CD4-positive, CD25-positive, alpha-beta regulatory T cell (primary cell): ENCODE measurements at regions not wholly inside any gene's neighbourhood (a gene's known extent, or its start where the extent isn't known, plus 50 kb on each side); places are given as distances from the start of the nearest gene placed in this dataset.

Source experiments
- ATAC-seq, 2 donors: fragments of 150-1000 bp; cut with Tn5 transposase; one replicate each; pipeline ENCODE4 v1.10.0; 2021; ENCODE audit warnings: low read depth in 2 of 2, moderate number of reproducible peaks in 2 of 2, moderate library complexity in 1 of 2
- DNase-seq, 3 donors: peaks; one replicate each; pipeline versions ENCODE4 v3.0.0 to v3.0.0-alpha.2; 2012 to 2022; ENCODE audit warnings: mixed read lengths in 1 of 3
- H3K27ac ChIP-seq: one replicate; pipeline ENCODE4 v1.7.0; 2013; ENCODE audit warnings: mild to moderate bottlenecking, low read length; ENCODE audit not compliant: insufficient read depth, poor library complexity, severe bottlenecking
- H3K27me3 ChIP-seq: one replicate; pipeline ENCODE4 v1.7.0; 2013; ENCODE audit warnings: low read length; ENCODE audit not compliant: control insufficient read depth, insufficient read depth
- H3K36me3 ChIP-seq: one replicate; pipeline ENCODE4 v1.7.0; 2013; ENCODE audit warnings: mild to moderate bottlenecking, low read length, moderate library complexity; ENCODE audit not compliant: control insufficient read depth, insufficient read depth
- H3K4me1 ChIP-seq: 2 replicates; pipeline ENCODE4 v1.7.0; 2013; ENCODE audit warnings: mild to moderate bottlenecking, low read length; ENCODE audit not compliant: insufficient read depth, control insufficient read depth, poor library complexity, severe bottlenecking
- H3K4me3 ChIP-seq: one replicate; pipeline ENCODE4 v1.7.0; 2013; ENCODE audit warnings: low read depth, mild to moderate bottlenecking, low read length, moderate library complexity
- H3K9me3 ChIP-seq, 2 experiments: 1 replicate in 1 of 2; 2 replicates in 1 of 2; pipeline ENCODE4 v1.7.0; 2013; ENCODE audit warnings: low read length in 2 of 2, mild to moderate bottlenecking in 1 of 2, moderate library complexity in 1 of 2; ENCODE audit not compliant: control insufficient read depth in 2 of 2
- H3K27ac Mint-ChIP-seq, 3 donors: one replicate each; pipeline ENCODE4 v1.8.0; 2020 to 2022; ENCODE audit warnings: mild to moderate bottlenecking in 3 of 3, mixed read lengths in 3 of 3, moderate library complexity in 2 of 3
- H3K27me3 Mint-ChIP-seq: one replicate; pipeline ENCODE4 v1.8.0; 2022; ENCODE audit warnings: mild to moderate bottlenecking, mixed read lengths
- H3K36me3 Mint-ChIP-seq: one replicate; pipeline ENCODE4 v1.8.0; 2020; ENCODE audit warnings: mixed read lengths
- H3K4me1 Mint-ChIP-seq, 4 donors: one replicate each; pipeline ENCODE4 v1.8.0; 2020 to 2022; ENCODE audit warnings: mixed read lengths in 4 of 4, mild to moderate bottlenecking in 1 of 4
- H3K4me3 Mint-ChIP-seq, 4 donors: one replicate each; pipeline ENCODE4 v1.8.0; 2020 to 2022; ENCODE audit warnings: mild to moderate bottlenecking in 4 of 4, mixed read lengths in 4 of 4, moderate library complexity in 3 of 4
- H3K9me3 Mint-ChIP-seq, 7 donors: one replicate each; pipeline ENCODE4 v1.8.0; 2020 to 2022; ENCODE audit warnings: mixed read lengths in 7 of 7, mild to moderate bottlenecking in 3 of 7, moderate library complexity in 2 of 7

DNA sequence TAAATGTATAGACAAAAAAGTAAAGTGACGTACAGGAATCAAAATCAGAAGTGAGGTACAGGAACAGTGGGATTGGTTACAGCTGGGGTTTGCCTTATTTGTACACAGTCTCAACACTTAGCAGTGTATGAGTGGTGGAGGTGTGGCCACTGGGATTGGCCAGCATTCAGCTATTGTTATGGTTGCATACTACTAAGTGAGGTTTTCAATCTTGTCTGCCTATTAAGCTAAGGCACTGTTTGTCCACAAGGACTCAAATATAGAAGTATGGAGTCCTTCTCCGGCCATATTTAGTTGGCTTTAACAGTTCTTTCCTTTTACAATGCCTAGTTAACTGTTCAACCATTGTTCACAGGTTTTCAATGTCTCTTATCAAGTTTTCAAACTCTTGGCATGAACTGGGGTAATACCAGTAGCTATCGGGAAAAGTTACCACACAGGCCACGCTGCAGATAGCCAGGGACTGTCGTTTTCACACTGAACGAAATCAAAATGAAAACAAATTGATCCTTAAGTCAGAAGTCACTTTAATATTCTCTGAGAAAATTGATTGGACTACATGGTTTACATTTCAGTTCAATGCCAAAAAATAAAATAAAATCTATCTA lies 176.0 kb upstream of the FREM1 start:
- Mint-ChIP-seq H3K4me1 (peaks cover 0 to 4% (median 0%) of the 10 kb centered on the region in 4 donors), H3K36me3 (no peaks in the 10 kb centered on the region), H3K4me3 (no peak overlapping the region), H3K27ac (no peak overlapping the region), H3K9me3 (peaks cover 0 to 2% (median 0%) of the 10 kb centered on the region in 7 donors), H3K27me3 (no peaks in the 10 kb centered on the region)
- no peaks in the 10 kb centered on the region for H3K36me3 ChIP-seq
- no peak overlapping the region for H3K27ac ChIP-seq
- no peaks in the 10 kb centered on the region for H3K27me3 ChIP-seq
- DNase-seq = no peak
- H3K4me1 ChIP-seq = no peaks in the 10 kb centered on the region
- H3K4me3 ChIP-seq = no peak overlapping the region
- no peaks in the 10 kb centered on the region for H3K9me3 ChIP-seq
- ATAC-seq = no peak

DNA sequence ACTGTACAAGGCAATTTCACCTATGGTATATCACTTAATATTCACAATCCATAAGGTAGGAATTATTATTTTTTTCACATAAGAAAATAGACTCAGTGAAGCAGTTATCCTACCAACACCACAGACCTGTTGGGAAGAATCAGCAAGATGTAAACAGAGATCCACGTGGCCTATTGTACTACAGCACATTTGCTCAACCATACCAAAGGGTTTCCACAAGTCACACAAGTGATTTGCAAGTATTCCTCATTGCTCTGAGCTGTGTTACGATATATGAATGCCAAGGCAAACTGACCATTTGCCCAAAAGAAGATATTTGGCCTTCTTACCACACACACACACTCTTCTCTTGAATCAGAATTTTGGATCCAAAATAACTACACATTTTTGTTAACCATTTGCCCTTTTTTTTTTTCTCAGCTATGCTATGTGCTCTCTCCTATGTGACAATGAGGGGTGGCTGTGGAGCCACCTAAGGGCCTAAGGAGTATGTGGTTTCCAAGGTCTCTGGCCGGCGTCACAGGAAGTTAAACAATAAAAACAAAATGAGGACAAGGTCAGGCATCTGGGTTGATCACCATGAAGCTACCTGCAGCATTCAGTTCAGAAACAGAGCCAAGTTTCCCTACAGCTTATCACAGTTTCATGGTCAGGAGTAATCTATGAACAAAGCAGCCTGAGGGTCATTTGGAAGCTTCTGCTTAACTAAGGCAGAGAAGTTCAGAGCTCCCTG lies 171.0 kb upstream of the FREM1 start:
- Histone ChIP-seq H3K9me3 (no peaks in the 10 kb centered on the region), H3K4me3 (no peak overlapping the region), H3K4me1 (no peaks in the 10 kb centered on the region), H3K27ac (no peak overlapping the region), H3K27me3 (no peaks in the 10 kb centered on the region), H3K36me3 (no peaks in the 10 kb centered on the region)
- Mint-ChIP-seq H3K4me3 (no peak overlapping the region), H3K27me3 (peaks cover 6% of the 10 kb centered on the region), H3K27ac (no peak overlapping the region), H3K36me3 (no peaks in the 10 kb centered on the region), H3K4me1 (peaks cover 0 to 4% (median 0%) of the 10 kb centered on the region in 4 donors), H3K9me3 (peaks cover 0 to 1% (median 0%) of the 10 kb centered on the region in 7 donors)
- no peak for DNase-seq
- no peak for ATAC-seq

DNA sequence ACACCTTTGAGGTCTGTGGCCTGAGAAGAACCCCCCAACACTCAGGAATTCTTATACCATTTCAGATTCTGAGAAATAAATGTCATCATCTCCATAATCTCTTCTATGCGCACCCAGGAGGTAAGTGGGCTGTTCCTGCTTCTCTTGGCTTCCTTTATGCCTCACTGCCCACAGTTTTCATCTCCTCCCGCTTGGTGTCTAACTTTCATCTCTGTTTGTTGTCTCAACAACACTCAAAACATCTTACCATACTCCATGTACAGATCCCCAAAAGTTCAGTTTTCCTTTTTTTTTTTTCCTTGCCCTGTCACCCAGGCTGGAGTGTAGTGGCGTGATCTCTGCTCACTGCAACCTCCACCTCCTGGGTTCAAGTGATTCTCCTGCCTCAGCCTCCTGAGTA lies 170.2 kb upstream of the FREM1 start:
- Histone ChIP-seq H3K4me3 (no peak overlapping the region), H3K27me3 (no peaks in the 10 kb centered on the region), H3K4me1 (no peaks in the 10 kb centered on the region), H3K9me3 (no peaks in the 10 kb centered on the region), H3K27ac (no peak overlapping the region), H3K36me3 (no peaks in the 10 kb centered on the region)
- ATAC-seq (no peak), DNase-seq (no peak)
- Mint-ChIP-seq H3K27me3 (peaks cover 6% of the 10 kb centered on the region), H3K9me3 (peaks cover 0 to 1% (median 0%) of the 10 kb centered on the region in 7 donors), H3K4me1 (peaks cover 0 to under 1% (median 0%) of the 10 kb centered on the region in 4 donors), H3K36me3 (no peaks in the 10 kb centered on the region), H3K27ac (no peak overlapping the region), H3K4me3 (no peak overlapping the region)

DNA sequence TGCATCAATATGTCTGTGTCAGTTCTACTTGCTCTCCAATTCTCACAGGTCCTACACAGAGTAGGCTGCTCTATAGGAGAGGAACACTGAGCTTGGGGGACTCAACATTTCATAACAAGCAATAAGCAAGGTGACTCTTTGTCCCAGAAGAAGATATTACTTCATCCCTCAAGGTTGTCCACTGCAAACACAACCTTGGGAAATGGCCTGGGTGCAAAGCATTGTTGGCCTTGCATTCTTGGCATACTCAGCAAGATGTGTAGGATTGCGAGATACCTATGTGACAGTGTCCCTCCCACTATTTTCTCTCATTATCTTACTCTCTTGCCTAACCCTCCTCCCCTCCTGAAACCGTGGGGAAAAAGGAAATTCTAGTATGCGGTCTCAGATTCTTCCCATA lies 169.8 kb upstream of the FREM1 start:
- no peak overlapping the region for H3K27ac Mint-ChIP-seq
- H3K4me1 ChIP-seq = no peaks in the 10 kb centered on the region

DNA sequence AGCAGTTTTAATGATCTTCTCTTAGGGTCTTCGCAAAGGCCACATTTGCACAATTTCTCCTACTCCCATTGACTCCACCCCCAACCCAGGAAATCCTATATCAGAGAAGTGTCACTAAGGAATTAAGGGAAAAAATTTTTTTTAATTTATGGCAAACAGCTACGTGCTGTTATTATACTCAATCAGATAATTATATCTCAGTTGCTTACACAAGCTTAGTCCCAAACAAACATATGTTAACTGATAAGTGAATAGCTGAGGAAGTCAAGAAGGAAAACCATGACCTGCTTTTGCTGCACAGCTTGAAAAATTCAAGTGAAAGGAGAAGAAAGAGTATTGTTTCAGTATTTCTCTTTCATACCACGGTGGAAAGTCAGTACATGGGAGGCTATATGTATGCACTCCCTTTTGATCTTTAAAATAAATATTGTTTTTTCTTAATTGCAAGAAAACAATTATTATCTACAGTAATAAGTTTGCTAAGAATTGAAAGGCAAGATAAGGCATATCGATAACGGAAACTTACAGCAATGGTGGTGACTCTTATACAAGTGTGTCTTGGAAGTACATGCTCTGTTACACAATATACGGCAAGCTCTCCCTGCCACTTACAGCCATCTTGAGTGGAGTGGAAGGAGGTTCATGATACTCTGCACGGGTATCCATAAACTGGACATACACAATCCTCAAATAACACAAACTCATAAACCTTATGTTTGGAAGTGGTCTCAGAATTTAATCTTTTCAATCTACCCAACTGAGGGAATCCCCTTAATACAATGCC lies 167.9 kb upstream of the FREM1 start:
- H3K27me3 Mint-ChIP-seq = peaks cover 6% of the 10 kb centered on the region
- Histone ChIP-seq H3K9me3 (no peaks in the 10 kb centered on the region), H3K27me3 (peaks cover under 1% of the 10 kb centered on the region), H3K4me3 (no peak overlapping the region), H3K36me3 (no peaks in the 10 kb centered on the region), H3K27ac (no peak overlapping the region), H3K4me1 (no peaks in the 10 kb centered on the region)
- no peak for ATAC-seq
- H3K27ac Mint-ChIP-seq = no peak overlapping the region
- DNase-seq = no peak
- no peaks in the 10 kb centered on the region for H3K36me3 Mint-ChIP-seq
- H3K4me1 Mint-ChIP-seq = no peaks in the 10 kb centered on the region
- no peak overlapping the region for H3K4me3 Mint-ChIP-seq
- peaks cover 0 to 1% (median 0%) of the 10 kb centered on the region in 7 donors for H3K9me3 Mint-ChIP-seq

More for the DNA sequence above, 169.8 kb upstream of the FREM1 start:
- H3K27me3 ChIP-seq = no peaks in the 10 kb centered on the region
- Mint-ChIP-seq H3K36me3 (no peaks in the 10 kb centered on the region), H3K9me3 (peaks cover 0 to 1% (median 0%) of the 10 kb centered on the region in 7 donors), H3K4me3 (no peak overlapping the region), H3K27me3 (peaks cover 6% of the 10 kb centered on the region), H3K4me1 (no peaks in the 10 kb centered on the region)
- H3K4me3 ChIP-seq = no peak overlapping the region
- H3K9me3 ChIP-seq = no peaks in the 10 kb centered on the region
- ATAC-seq (no peak), DNase-seq (no peak)
- H3K36me3 ChIP-seq = no peaks in the 10 kb centered on the region
- no peak overlapping the region for H3K27ac ChIP-seq

DNA sequence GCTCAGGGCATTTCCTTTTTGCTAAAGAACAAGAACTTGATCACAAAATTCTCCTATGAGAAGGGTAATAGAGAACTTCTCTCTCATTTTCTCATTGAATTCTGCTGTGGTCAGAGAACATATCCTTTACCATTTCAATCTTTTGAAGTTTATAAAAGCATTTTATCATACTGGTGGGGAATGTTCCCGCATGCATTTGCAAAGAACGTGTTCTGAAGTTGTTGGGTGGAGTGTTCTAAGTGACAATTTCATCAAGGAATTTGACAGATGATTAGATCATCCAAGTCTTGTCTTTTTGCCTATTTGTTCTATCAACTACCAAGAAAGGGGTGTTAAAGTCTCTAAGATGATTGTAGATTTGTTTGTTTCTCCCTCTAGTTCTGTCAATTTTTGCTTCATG lies 163.4 kb upstream of the FREM1 start:
- DNase-seq (no peak), ATAC-seq (no peak)
- H3K9me3 Mint-ChIP-seq = peaks cover 0 to 1% (median 0%) of the 10 kb centered on the region in 7 donors
- H3K4me3 Mint-ChIP-seq = no peak overlapping the region
- no peaks in the 10 kb centered on the region for H3K4me1 Mint-ChIP-seq
- no peaks in the 10 kb centered on the region for H3K36me3 Mint-ChIP-seq
- no peak overlapping the region for H3K27ac ChIP-seq
- H3K4me3 ChIP-seq = no peak overlapping the region
- peaks cover 5% of the 10 kb centered on the region for H3K27me3 ChIP-seq
- no peaks in the 10 kb centered on the region for H3K36me3 ChIP-seq
- peaks cover 11% of the 10 kb centered on the region for H3K27me3 Mint-ChIP-seq
- no peaks in the 10 kb centered on the region for H3K4me1 ChIP-seq
- H3K27ac Mint-ChIP-seq = no peak overlapping the region
- no peaks in the 10 kb centered on the region for H3K9me3 ChIP-seq

DNA sequence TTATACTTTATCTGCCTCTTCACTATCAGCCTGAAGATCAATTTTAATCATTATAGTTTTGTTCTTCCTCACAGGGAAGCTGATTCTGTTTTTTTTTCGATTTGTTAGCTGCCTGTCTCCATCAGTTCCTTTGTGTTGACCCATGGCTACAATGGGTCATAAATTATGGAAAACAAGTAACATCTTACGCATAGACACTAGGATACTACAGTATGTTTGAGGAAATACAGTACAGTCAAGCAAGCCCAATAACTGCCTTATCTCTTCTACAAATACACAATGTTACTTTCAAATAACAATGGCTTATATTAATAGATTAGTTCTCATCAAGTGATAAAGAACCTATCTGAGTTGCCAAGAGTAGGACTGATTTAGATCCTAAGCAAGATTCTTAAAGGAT lies 160.5 kb upstream of the FREM1 start:
- DNase-seq (no peak), ATAC-seq (no peak)
- peaks cover 9% of the 10 kb centered on the region for H3K27me3 Mint-ChIP-seq
- no peaks in the 10 kb centered on the region for H3K36me3 Mint-ChIP-seq
- H3K4me1 ChIP-seq = no peaks in the 10 kb centered on the region
- H3K4me1 Mint-ChIP-seq = no peaks in the 10 kb centered on the region
- H3K27ac Mint-ChIP-seq = no peak overlapping the region
- H3K9me3 ChIP-seq = no peaks in the 10 kb centered on the region
- no peaks in the 10 kb centered on the region for H3K36me3 ChIP-seq
- H3K27me3 ChIP-seq = peaks cover 7% of the 10 kb centered on the region
- no peak overlapping the region for H3K4me3 Mint-ChIP-seq
- no peak overlapping the region for H3K27ac ChIP-seq
- no peak overlapping the region for H3K4me3 ChIP-seq
- peaks cover 0 to 1% (median 0%) of the 10 kb centered on the region in 7 donors for H3K9me3 Mint-ChIP-seq
